ENCODE measurements at regions not wholly inside any gene's neighbourhood (a gene's known extent, or its start where the extent isn't known, plus 50 kb on each side); places are given as distances from the start of the nearest gene placed in this dataset.

DNA sequence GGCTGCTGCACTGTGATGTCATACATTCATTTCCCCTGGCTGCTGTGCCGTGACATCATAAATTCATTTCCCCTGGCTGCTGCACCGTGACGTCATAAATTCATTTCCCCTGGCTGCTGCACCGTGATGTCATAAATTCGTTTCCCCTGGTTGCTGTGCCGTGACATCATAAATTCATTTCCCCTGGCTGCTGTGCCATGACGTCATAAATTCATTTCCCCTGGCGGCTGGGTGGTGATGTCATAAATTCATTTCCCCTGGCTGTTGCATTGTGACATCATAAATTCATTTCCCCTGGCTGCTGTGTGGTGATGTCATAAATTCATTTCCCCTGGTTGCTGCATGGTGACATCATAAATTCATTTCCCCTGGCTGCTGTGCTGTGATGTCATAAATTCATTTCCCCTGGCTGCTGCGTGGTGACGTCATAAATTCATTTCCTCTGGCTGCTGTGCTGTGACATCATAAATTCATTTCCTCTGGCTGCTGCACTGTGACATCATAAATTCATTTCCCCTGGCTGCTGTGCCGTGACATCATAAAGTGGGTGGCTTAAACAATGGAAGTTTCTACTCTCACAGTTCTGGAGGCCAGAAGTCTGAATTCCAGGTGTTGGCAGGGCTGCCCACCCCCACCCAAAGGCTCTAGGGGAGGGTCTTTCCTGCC is 301.1 kb downstream of the SHANK2 start:
- Histone ChIP-seq H3K27me3 (replicated peaks) (no peaks in the 10 kb centered on the region), H3K4me3 (ENCODE audit: low read depth, low read length) (no peak overlapping the region), H3K27ac (no peak overlapping the region), H3K36me3 (replicated peaks) (no peaks in the 10 kb centered on the region)
- in situ Hi-C loops (cut with HindIII; ENCODE audit: low pct_ligation_motif_present, low sequenced_read_pairs) = no loop called here
- no peak for TF ChIP-seq CTCF (IDR thresholded peaks at IDR 0.05; ENCODE audit: low read depth, low read length, missing control alignments)
- DNase-seq = no peak

GRCh38 chr11:70952191-70952590 is 300.2 kb downstream of the SHANK2 start:
- in situ Hi-C loops (cut with HindIII; ENCODE audit: low pct_ligation_motif_present, low sequenced_read_pairs) = no loop called here
- no peaks in the 10 kb centered on the region for H3K36me3 ChIP-seq (replicated peaks)
- H3K4me3 ChIP-seq (ENCODE audit: low read depth, low read length) = no peak overlapping the region
- no peak for TF ChIP-seq CTCF (IDR thresholded peaks at IDR 0.05; ENCODE audit: low read depth, low read length, missing control alignments)
- DNase-seq = no peak
- no peak overlapping the region for H3K27ac ChIP-seq
- no peaks in the 10 kb centered on the region for H3K27me3 ChIP-seq (replicated peaks)

DNA sequence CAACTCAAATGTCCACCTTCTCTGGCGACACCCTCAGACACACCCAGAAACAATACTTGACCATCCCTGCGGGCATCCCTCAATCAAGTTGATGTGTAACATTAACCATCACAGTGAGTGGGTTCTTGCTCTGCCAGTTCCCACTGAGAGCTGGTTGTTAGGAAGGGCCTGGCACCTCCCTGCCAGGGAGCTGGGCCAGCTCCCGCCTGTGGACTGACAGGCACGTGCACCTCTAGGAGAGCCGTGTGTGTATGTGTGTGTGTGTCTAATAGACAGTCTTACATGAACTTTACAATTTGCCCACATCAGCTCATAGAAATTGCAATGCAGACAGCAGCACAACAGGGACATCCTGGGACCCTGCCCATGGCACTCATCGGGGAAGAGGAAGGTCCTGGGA is 298.7 kb downstream of the SHANK2 start:
- no peak for DNase-seq

DNA sequence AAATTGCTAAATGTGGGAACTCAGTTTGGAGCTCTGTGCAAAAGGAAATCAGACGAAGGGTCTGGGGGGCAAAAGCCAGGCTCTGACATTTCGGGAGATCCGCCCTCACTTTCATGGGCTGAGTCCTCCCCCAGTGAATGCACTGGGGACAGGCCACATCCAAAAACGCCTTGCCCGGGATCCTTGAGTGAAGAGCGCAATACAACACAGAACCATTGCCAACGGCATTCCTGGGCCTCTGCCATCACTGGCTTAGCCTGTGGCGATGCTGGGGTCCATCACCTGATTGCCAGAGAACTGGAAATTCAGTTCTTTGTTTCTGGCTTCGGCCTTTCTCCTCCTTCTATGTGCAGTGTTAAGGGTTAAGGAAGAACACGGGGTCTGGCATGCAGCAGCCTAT is 297.9 kb downstream of the SHANK2 start:
- Histone ChIP-seq H3K27me3 (replicated peaks) (no peaks in the 10 kb centered on the region), H3K27ac (no peak overlapping the region), H3K36me3 (replicated peaks) (no peaks in the 10 kb centered on the region), H3K4me3 (ENCODE audit: low read depth, low read length) (no peak overlapping the region)
- no peak for DNase-seq
- in situ Hi-C loops (cut with HindIII; ENCODE audit: low pct_ligation_motif_present, low sequenced_read_pairs) = no loop called here
- TF ChIP-seq CTCF (IDR thresholded peaks at IDR 0.05; ENCODE audit: low read depth, low read length, missing control alignments) = no peak

More for the DNA sequence above, 298.7 kb downstream of the SHANK2 start:
- Histone ChIP-seq H3K27me3 (replicated peaks) (no peaks in the 10 kb centered on the region), H3K27ac (no peak overlapping the region), H3K4me3 (ENCODE audit: low read depth, low read length) (no peak overlapping the region), H3K36me3 (replicated peaks) (no peaks in the 10 kb centered on the region)
- in situ Hi-C loops (cut with HindIII; ENCODE audit: low pct_ligation_motif_present, low sequenced_read_pairs) = no loop called here
- TF ChIP-seq CTCF (IDR thresholded peaks at IDR 0.05; ENCODE audit: low read depth, low read length, missing control alignments) = no peak
